ENCODE measurements at regions not wholly inside any gene's neighbourhood (a gene's known extent, or its start where the extent isn't known, plus 50 kb on each side); places are given as distances from the start of the nearest gene placed in this dataset.

DNA sequence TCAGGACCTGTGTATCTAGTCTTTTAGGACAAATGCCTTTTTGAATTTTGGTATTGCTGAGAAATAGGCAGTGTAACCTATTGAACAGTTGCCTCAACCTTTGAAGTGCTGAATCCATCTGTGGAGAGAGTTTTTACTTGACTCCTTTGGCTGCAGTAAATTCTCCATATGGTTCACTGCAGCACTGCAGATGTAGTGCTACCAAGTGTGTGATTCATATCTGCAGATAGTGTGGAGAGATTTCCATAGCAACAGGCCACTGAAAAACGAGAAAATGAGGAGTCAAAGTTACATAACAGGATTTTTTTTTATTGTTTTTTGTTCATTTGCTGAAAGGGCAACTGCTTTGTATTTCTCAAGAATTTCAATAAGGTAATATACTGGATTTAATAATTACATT, 356.1 kb downstream of the RAB38 start:
- TF ChIP-seq POLR2A (IDR thresholded peaks at IDR 0.05): no peak
- TF ChIP-seq, protein P1, sequence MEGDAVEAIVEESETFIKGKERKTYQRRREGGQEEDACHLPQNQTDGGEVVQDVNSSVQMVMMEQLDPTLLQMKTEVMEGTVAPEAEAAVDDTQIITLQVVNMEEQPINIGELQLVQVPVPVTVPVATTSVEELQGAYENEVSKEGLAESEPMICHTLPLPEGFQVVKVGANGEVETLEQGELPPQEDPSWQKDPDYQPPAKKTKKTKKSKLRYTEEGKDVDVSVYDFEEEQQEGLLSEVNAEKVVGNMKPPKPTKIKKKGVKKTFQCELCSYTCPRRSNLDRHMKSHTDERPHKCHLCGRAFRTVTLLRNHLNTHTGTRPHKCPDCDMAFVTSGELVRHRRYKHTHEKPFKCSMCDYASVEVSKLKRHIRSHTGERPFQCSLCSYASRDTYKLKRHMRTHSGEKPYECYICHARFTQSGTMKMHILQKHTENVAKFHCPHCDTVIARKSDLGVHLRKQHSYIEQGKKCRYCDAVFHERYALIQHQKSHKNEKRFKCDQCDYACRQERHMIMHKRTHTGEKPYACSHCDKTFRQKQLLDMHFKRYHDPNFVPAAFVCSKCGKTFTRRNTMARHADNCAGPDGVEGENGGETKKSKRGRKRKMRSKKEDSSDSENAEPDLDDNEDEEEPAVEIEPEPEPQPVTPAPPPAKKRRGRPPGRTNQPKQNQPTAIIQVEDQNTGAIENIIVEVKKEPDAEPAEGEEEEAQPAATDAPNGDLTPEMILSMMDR (IDR thresholded peaks at IDR 0.05): no peak

Data from lower leg skin (tissue), 3 donors.